H1 (cell line): ENCODE measurements at regions not wholly inside any gene's neighbourhood (a gene's known extent, or its start where the extent isn't known, plus 50 kb on each side); places are given as distances from the start of the nearest gene placed in this dataset.

Experiments
- CHD1 ChIP-seq: IDR thresholded peaks from 2 replicates; pipeline ENCODE4 v1.6.1; 2012; ENCODE audit warnings: low read depth, low read length, improper control_type of control experiment
- CREB1 ChIP-seq: IDR thresholded peaks from 2 replicates; pipeline ENCODE4 v1.6.1; 2012; ENCODE audit warnings: inconsistent platforms
- FOSL1 ChIP-seq: IDR thresholded peaks from 2 replicates; pipeline ENCODE4 v1.6.1; 2011; ENCODE audit warnings: mild to moderate bottlenecking, low read depth, low read length, moderate library complexity; ENCODE audit not compliant: insufficient read depth
- GABPA ChIP-seq: IDR thresholded peaks from 2 replicates; pipeline ENCODE4 v1.6.1; 2011; ENCODE audit warnings: mild to moderate bottlenecking, low read length, moderate library complexity, borderline replicate concordance; ENCODE audit not compliant: insufficient read depth
- POLR2A ChIP-seq, 2 experiments: IDR thresholded peaks; 1 replicate in 1 of 2; 2 replicates in 1 of 2; pipeline ENCODE4 v1.6.1; 2011; ENCODE audit warnings: low read depth in 2 of 2, low read length in 2 of 2, mild to moderate bottlenecking in 2 of 2; ENCODE audit errors: control extremely low read depth in 1 of 2
- RAD21 ChIP-seq, 2 experiments: IDR thresholded peaks in 1 of 2; conservative IDR thresholded peaks in 1 of 2; 2 replicates each; pipeline ENCODE4 v1.6.1; 2011; ENCODE audit warnings: low read depth in 2 of 2, low read length in 2 of 2, improper control_type of control experiment in 1 of 2, inconsistent platforms in 1 of 2, mild to moderate bottlenecking in 1 of 2, moderate library complexity in 1 of 2
- RFX5 ChIP-seq: IDR thresholded peaks from 2 replicates; pipeline ENCODE4 v1.6.1; 2011; ENCODE audit warnings: low read depth, low read length, improper control_type of control experiment, borderline replicate concordance
- SIN3A ChIP-seq, 2 experiments: IDR thresholded peaks in 1 of 2; conservative IDR thresholded peaks in 1 of 2; 2 replicates each; pipeline ENCODE4 v1.6.1; 2011 to 2012; ENCODE audit warnings: low read length in 2 of 2, improper control_type of control experiment in 1 of 2, low read depth in 1 of 2, mild to moderate bottlenecking in 1 of 2
- TAF1 ChIP-seq: IDR thresholded peaks from 2 replicates; pipeline ENCODE4 v1.6.1; 2011; ENCODE audit warnings: mild to moderate bottlenecking, low read depth, low read length
- TBP ChIP-seq: IDR thresholded peaks from 2 replicates; pipeline ENCODE4 v1.6.1; 2011; ENCODE audit warnings: low read depth, low read length, improper control_type of control experiment
- YY1 ChIP-seq: IDR thresholded peaks from 2 replicates; pipeline ENCODE4 v1.6.1; 2011; ENCODE audit warnings: low read depth, mild to moderate bottlenecking, low read length
- ZNF274 ChIP-seq: IDR thresholded peaks from 2 replicates; pipeline ENCODE4 v1.7.0; 2012; ENCODE audit warnings: low read length, borderline replicate concordance; ENCODE audit errors: extremely low read depth
- TF ChIP-seq, protein P1 (sequence below): IDR thresholded peaks from 2 replicates; pipeline ENCODE4 v1.6.1; 2011; ENCODE audit warnings: low read depth, mild to moderate bottlenecking, low read length; ENCODE audit not compliant: insufficient read depth
- TF ChIP-seq, protein P2 (sequence below), 3 experiments: IDR thresholded peaks; 1 replicate in 2 of 3; 2 replicates in 1 of 3; pipeline versions ENCODE4 v1.5.1 to v1.6.1; 2011; ENCODE audit warnings: low read length in 3 of 3, mild to moderate bottlenecking in 3 of 3, inconsistent platforms in 2 of 3, low read depth in 1 of 3, moderate library complexity in 1 of 3; ENCODE audit not compliant: insufficient read depth in 1 of 3; ENCODE audit errors: control extremely low read depth in 1 of 3

GRCh38 chr14:104313674-104314073 is 175.3 kb downstream of the KIF26A start:
- TF ChIP-seq FOSL1 (no peak), POLR2A (IDR thresholded peaks at IDR 0.05; ENCODE audit: control extremely low read depth in 1 of 2, low read depth in 2 of 2, low read length in 2 of 2) (no peak), CREB1 (no peak), RAD21 (IDR thresholded peaks at IDR 0.05 in 1 of 2, conservative IDR thresholded peaks at IDR 0.05 in 1 of 2; ENCODE audit: low read depth in 2 of 2, low read length in 2 of 2) (no peak), GABPA (no peak), TAF1 (no peak), YY1 (no peak), RFX5 (no peak), ZNF274 (no peak), TBP (no peak), SIN3A (conservative IDR thresholded peaks at IDR 0.05 in 1 of 2, IDR thresholded peaks at IDR 0.05 in 1 of 2; ENCODE audit: low read depth in 1 of 2, low read length in 2 of 2) (no peak), CHD1 (no peak)
- TF ChIP-seq, protein P1, sequence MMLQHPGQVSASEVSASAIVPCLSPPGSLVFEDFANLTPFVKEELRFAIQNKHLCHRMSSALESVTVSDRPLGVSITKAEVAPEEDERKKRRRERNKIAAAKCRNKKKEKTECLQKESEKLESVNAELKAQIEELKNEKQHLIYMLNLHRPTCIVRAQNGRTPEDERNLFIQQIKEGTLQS = no peak
- TF ChIP-seq, protein P2, sequence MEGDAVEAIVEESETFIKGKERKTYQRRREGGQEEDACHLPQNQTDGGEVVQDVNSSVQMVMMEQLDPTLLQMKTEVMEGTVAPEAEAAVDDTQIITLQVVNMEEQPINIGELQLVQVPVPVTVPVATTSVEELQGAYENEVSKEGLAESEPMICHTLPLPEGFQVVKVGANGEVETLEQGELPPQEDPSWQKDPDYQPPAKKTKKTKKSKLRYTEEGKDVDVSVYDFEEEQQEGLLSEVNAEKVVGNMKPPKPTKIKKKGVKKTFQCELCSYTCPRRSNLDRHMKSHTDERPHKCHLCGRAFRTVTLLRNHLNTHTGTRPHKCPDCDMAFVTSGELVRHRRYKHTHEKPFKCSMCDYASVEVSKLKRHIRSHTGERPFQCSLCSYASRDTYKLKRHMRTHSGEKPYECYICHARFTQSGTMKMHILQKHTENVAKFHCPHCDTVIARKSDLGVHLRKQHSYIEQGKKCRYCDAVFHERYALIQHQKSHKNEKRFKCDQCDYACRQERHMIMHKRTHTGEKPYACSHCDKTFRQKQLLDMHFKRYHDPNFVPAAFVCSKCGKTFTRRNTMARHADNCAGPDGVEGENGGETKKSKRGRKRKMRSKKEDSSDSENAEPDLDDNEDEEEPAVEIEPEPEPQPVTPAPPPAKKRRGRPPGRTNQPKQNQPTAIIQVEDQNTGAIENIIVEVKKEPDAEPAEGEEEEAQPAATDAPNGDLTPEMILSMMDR (IDR thresholded peaks at IDR 0.05; ENCODE audit: control extremely low read depth in 1 of 3, insufficient read depth in 1 of 3, low read depth in 1 of 3, low read length in 3 of 3) = no peak
